ENCODE measurements at regions not wholly inside any gene's neighbourhood (a gene's known extent, or its start where the extent isn't known, plus 50 kb on each side); places are given as distances from the start of the nearest gene placed in this dataset.

GRCh38 chrX:122241959-122242358 lies 942.1 kb upstream of the GRIA3 start:
- TF ChIP-seq CTCF (IDR thresholded peaks at IDR 0.05; ENCODE audit: low read length) = no peak
- no peak for TF ChIP-seq EZH2 (optimal IDR thresholded peaks at IDR 0.05; ENCODE audit: low read depth, low read length)
- TF ChIP-seq EZH2phosphoT487 (IDR thresholded peaks at IDR 0.05; ENCODE audit: low read length) = no peak
